HEK293 (cell line): ENCODE measurements at regions not wholly inside any gene's neighbourhood (a gene's known extent, or its start where the extent isn't known, plus 50 kb on each side); places are given as distances from the start of the nearest gene placed in this dataset.

Source experiments
- CTCF ChIA-PET: fragments of 350-600 bp; formaldehyde crosslinking; extraction: SDS; loops from one replicate; lab custom pipeline; 2021; ENCODE audit warnings: antibody characterized with exemption; lab: Yijun Ruan, JAX
- POLR2A ChIA-PET: fragments of 300-600 bp; formaldehyde crosslinking; extraction: SDS; loops from one replicate; lab custom pipeline; 2020; ENCODE audit warnings: antibody characterized with exemption, inconsistent platforms; lab: Yijun Ruan, JAX
- H3K27ac ChIP-seq: fragments of 200-500 bp; sonication (Bioruptor generic); 2 replicates; pipeline ENCODE4 v1.5.1; 2014; ENCODE audit warnings: low read depth, low read length, control low read depth, inconsistent platforms; ENCODE audit errors: extremely low read depth
- H3K36me3 ChIP-seq, 2 experiments: fragments of 200-500 bp in 1 of 2; sonication (Bioruptor generic) in 1 of 2; 1 replicate in 1 of 2; 2 replicates in 1 of 2; pipeline ENCODE4 v1.5.1; 2014 to 2017; ENCODE audit warnings: inconsistent platforms in 2 of 2, low read length in 2 of 2; ENCODE audit not compliant: control insufficient read depth in 2 of 2, insufficient read depth in 1 of 2
- H3K4me1 ChIP-seq: fragments of 200-500 bp; sonication (Bioruptor generic); 2 replicates; pipeline ENCODE4 v1.5.1; 2014; ENCODE audit warnings: mild to moderate bottlenecking, low read length, inconsistent platforms; ENCODE audit not compliant: control insufficient read depth, insufficient read depth
- H3K4me3 ChIP-seq: 2 replicates; pipeline ENCODE4 v1.5.1; 2011; ENCODE audit warnings: low read depth, mild to moderate bottlenecking, control low read depth, low read length, moderate library complexity
- H3K9me3 ChIP-seq: fragments of 200-500 bp; sonication (Bioruptor generic); 2 replicates; pipeline ENCODE4 v1.5.1; 2014; ENCODE audit warnings: low read depth, low read length, inconsistent platforms; ENCODE audit not compliant: control insufficient read depth, insufficient read depth
- IKZF3 ChIP-seq: fragments of 450-650 bp; IDR thresholded peaks from 2 replicates; pipeline ENCODE4 v1.5.0; 2018; ENCODE audit warnings: missing biosample characterization, mild to moderate bottlenecking, missing genetic modification characterization, moderate library complexity
- KLF17 ChIP-seq: fragments of 450-650 bp; formaldehyde crosslinking; IDR thresholded peaks from 2 replicates; pipeline ENCODE4 v1.5.1; 2016; ENCODE audit warnings: missing biosample characterization, missing genetic modification characterization
- PRDM1 ChIP-seq: fragments of 450-650 bp; formaldehyde crosslinking; IDR thresholded peaks from 2 replicates; pipeline ENCODE4; 2016; ENCODE audit warnings: missing biosample characterization, missing genetic modification characterization
- ZBTB48 ChIP-seq: fragments of 450-650 bp; formaldehyde crosslinking; IDR thresholded peaks from 2 replicates; pipeline ENCODE4 v1.5.1; 2016; ENCODE audit warnings: missing biosample characterization, missing genetic modification characterization
- ZNF114 ChIP-seq: fragments of 450-650 bp; formaldehyde crosslinking; IDR thresholded peaks from 2 replicates; pipeline ENCODE4 v1.5.0; 2017; ENCODE audit warnings: missing biosample characterization, missing genetic modification characterization
- ZNF148 ChIP-seq: fragments of 450-650 bp; formaldehyde crosslinking; IDR thresholded peaks from 2 replicates; pipeline ENCODE4 v1.5.0; 2017; ENCODE audit warnings: missing biosample characterization, missing genetic modification characterization, borderline replicate concordance
- ZNF24 ChIP-seq: fragments of 450-650 bp; formaldehyde crosslinking; IDR thresholded peaks from 2 replicates; pipeline ENCODE4 v1.5.1; 2016; ENCODE audit warnings: missing biosample characterization, missing genetic modification characterization
- ZNF292 ChIP-seq: fragments of 450-650 bp; formaldehyde crosslinking; IDR thresholded peaks from 2 replicates; pipeline ENCODE4 v1.5.1; 2016; ENCODE audit warnings: low read depth, missing biosample characterization, missing genetic modification characterization, borderline replicate concordance
- ZNF324 ChIP-seq: fragments of 450-650 bp; formaldehyde crosslinking; IDR thresholded peaks from 2 replicates; pipeline ENCODE4 v1.5.1; 2016; ENCODE audit warnings: missing biosample characterization, missing genetic modification characterization
- ZNF350 ChIP-seq: fragments of 450-650 bp; formaldehyde crosslinking; IDR thresholded peaks from 2 replicates; pipeline ENCODE4 v1.5.0; 2017; ENCODE audit warnings: missing biosample characterization, mild to moderate bottlenecking, missing genetic modification characterization
- ZNF391 ChIP-seq: fragments of 450-650 bp; formaldehyde crosslinking; IDR thresholded peaks from 2 replicates; pipeline ENCODE4 v1.5.1; 2016; ENCODE audit warnings: low read depth, missing biosample characterization, missing genetic modification characterization, borderline replicate concordance
- ZNF423 ChIP-seq: fragments of 450-650 bp; formaldehyde crosslinking; IDR thresholded peaks from 2 replicates; pipeline ENCODE4 v1.5.1; 2016; ENCODE audit warnings: missing biosample characterization, missing genetic modification characterization
- ZNF518A ChIP-seq: fragments of 450-650 bp; formaldehyde crosslinking; conservative IDR thresholded peaks from 2 replicates; pipeline ENCODE4 v1.5.1; 2016; ENCODE audit warnings: low read depth, missing biosample characterization, missing genetic modification characterization
- ZNF626 ChIP-seq: fragments of 450-650 bp; sonication (Bioruptor Pico); formaldehyde crosslinking; IDR thresholded peaks from 2 replicates; pipeline ENCODE4 v1.5.1; 2018; ENCODE audit warnings: missing biosample characterization, missing genetic modification characterization, inconsistent platforms
- ZNF645 ChIP-seq: fragments of 450-650 bp; formaldehyde crosslinking; IDR thresholded peaks from 2 replicates; pipeline ENCODE4; 2016; ENCODE audit warnings: missing biosample characterization, missing genetic modification characterization
- ZNF785 ChIP-seq: fragments of 450-650 bp; formaldehyde crosslinking; IDR thresholded peaks from 2 replicates; pipeline ENCODE4 v1.5.1; 2016; ENCODE audit warnings: missing biosample characterization, missing genetic modification characterization
- ZNF792 ChIP-seq: fragments of 450-650 bp; formaldehyde crosslinking; IDR thresholded peaks from 2 replicates; pipeline ENCODE4 v1.5.1; 2016; ENCODE audit warnings: missing biosample characterization, missing genetic modification characterization

- no peak for TF ChIP-seq ZNF792 (tag by site-specific recombination)
- Histone ChIP-seq H3K36me3 (no peaks in the 10 kb centered on the region), H3K4me3 (no peak overlapping the region), H3K4me1 (no peaks in the 10 kb centered on the region), H3K9me3 (no peaks in the 10 kb centered on the region), H3K27ac (no peak overlapping the region)
- CTCF ChIA-PET = interaction anchor here (0.7 kb wide), 1 partner anchor 14 kb away, joined by 3 read pairs; no protein-coding TSS in a partner anchor
- POLR2A ChIA-PET = no interaction called here
These were observed 153.0 kb downstream of the UXS1 start for GRCh38 chr2:106041150-106041549.

GRCh38 chr2:106039634-106040315, 154.3 kb downstream of the UXS1 start:
- no peaks in the 10 kb centered on the region for H3K9me3 ChIP-seq
- CTCF ChIA-PET = no interaction called here
- H3K4me3 ChIP-seq = no peak overlapping the region
- H3K36me3 ChIP-seq = no peaks in the 10 kb centered on the region
- H3K4me1 ChIP-seq = no peaks in the 10 kb centered on the region
- no peak overlapping the region for H3K27ac ChIP-seq
- POLR2A ChIA-PET = no interaction called here
- no peak for TF ChIP-seq ZNF626
- no peak for TF ChIP-seq ZNF645
- TF ChIP-seq ZNF518A = no peak
- no peak for TF ChIP-seq ZNF350 (tag by site-specific recombination)
- no peak for TF ChIP-seq ZNF324
- no peak for TF ChIP-seq PRDM1 (tag by site-specific recombination)
- no peak for TF ChIP-seq ZNF785 (tag by site-specific recombination)
- TF ChIP-seq ZNF292 = no peak
- no peak for TF ChIP-seq ZNF391 (tag by site-specific recombination)
- no peak for TF ChIP-seq ZNF24 (tag by site-specific recombination)
- no peak for TF ChIP-seq KLF17 (tag by site-specific recombination)
- no peak for TF ChIP-seq ZNF114 (tag by site-specific recombination)
- no peak for TF ChIP-seq ZNF423 (tag by site-specific recombination)
- no peak for TF ChIP-seq ZBTB48 (tag by site-specific recombination)
- TF ChIP-seq IKZF3 (tag by site-specific recombination) = no peak
- TF ChIP-seq ZNF148 (tag by site-specific recombination) = no peak
